ENCODE measurements at regions not wholly inside any gene's neighbourhood (a gene's known extent, or its start where the extent isn't known, plus 50 kb on each side); places are given as distances from the start of the nearest gene placed in this dataset.
"Not testable (repeated sequence)": the region's sequence is repeated elsewhere in the genome, so short reads cannot be mapped to it uniquely, and the experiment has no call there.

DNA sequence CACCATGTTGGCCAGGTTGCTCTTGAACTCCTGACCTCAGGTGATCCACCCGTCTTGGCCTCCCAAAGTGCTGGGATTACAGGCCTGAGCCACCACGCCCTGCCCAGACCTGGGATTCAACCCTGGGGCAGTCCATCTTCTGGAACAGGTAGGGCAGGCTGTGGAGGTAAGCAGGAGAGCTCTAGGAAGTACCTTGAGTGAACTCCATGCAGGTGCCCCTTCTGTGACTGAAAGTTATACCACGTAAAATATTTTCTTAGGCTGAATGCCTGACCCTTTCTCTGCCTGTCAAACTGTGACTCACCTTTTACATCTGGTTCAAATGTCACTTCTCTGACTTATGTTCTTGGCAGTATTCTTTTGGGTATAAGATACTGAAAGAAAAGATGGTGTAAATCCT is 86.7 kb upstream of the ELAC2 start:
- DNase-seq: no peak
- Mint-ChIP-seq H3K27me3 (no peaks in the 10 kb centered on the region), H3K4me3 (no peak overlapping the region), H3K36me3 (ENCODE audit: low read depth) (no peaks in the 10 kb centered on the region), H3K9me3 (peaks cover 24% of the 10 kb centered on the region), H3K27ac (no peak overlapping the region), H3K4me1 (no peaks in the 10 kb centered on the region)
- intact Hi-C loops (cut with micrococcal nuclease): no loop called here

DNA sequence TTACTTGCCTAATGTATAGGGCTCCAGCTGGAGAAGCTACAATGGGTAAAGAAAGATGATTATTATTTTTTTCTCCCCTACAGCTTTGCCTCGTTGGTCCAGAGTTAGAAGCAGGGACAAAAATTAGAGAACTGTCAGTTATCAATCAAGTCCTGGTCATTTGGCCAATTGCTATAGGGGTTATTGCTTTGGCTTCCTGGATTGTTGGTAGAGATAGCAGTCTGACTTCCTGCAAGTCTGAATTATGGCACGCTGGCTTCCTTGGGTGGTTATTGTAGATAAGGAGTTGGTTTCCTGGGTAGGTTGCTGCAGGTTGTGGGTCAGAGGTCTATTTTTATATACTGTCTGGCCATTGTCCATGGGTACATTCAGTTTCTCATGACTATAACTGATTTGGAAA is 84.7 kb upstream of the ELAC2 start:
- no peaks in the 10 kb centered on the region for H3K27me3 Mint-ChIP-seq
- H3K27ac Mint-ChIP-seq: no peak overlapping the region

DNA sequence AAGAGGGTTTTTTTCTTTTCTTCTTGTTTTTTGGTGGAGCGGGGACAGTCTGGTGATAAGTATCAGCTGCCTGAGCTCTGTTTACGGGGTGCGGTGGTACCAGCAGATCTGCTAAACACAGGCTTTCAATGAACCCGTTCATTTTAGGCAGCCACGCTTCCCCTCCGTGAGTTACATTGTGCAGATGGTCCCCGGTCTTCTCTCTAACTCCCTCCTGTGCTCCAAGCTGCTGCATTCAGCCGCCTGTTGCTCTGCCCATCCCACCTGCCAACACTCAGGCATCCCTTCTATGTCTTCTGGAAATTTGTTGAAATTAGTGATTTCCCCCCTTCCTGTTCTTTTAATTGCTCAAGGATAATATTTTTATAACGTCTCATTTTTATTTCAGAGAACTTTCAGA is 82.1 kb upstream of the ELAC2 start:
- no peak for DNase-seq
- no peaks in the 10 kb centered on the region for H3K4me1 Mint-ChIP-seq
- intact Hi-C loops (cut with micrococcal nuclease): no loop called here
- peaks cover 23% of the 10 kb centered on the region for H3K9me3 Mint-ChIP-seq
- no peak overlapping the region for H3K27ac Mint-ChIP-seq
- H3K4me3 Mint-ChIP-seq: no peak overlapping the region
- no peaks in the 10 kb centered on the region for H3K27me3 Mint-ChIP-seq
- H3K36me3 Mint-ChIP-seq (ENCODE audit: low read depth): no peaks in the 10 kb centered on the region

More for the DNA sequence above, 84.7 kb upstream of the ELAC2 start:
- Mint-ChIP-seq H3K9me3 (peaks cover 24% of the 10 kb centered on the region), H3K36me3 (ENCODE audit: low read depth) (no peaks in the 10 kb centered on the region), H3K4me3 (no peak overlapping the region), H3K4me1 (no peaks in the 10 kb centered on the region)
- no peak for DNase-seq
- intact Hi-C loops (cut with micrococcal nuclease): no loop called here

DNA sequence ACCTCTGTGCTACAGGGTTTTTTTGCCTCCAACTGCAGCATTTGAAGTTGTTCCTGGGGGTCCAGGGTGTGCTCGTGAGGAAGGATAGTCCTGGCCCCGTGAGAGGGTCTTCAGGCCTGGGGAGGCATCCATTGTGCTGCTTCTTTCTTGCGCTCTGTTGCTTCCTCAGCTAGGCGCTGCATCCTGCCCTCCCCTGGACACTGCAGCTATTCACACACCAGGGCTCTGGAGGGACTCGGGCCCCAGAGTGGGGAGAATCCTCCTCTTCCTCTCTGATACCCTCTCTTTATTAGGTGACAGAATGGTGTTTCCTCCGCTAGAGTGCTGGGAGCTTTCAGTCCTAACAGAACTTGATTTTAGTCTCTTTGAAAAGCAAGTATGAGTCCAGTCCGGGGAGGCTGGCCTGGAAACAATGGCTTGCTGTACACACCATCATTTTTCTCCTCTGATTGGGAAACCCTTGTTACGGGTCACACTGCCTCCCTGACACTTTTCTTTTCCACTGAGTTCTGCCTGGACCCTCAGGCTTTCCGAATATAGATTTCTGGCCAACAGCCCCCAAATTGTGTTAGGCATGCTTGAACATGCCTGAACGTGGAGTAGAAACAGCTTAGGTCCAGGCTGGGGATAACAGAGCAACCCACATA is 81.4 kb upstream of the ELAC2 start:
- intact Hi-C loops (cut with micrococcal nuclease): no loop called here
- H3K4me3 Mint-ChIP-seq: no peak overlapping the region
- H3K27ac Mint-ChIP-seq: no peak overlapping the region
- H3K36me3 Mint-ChIP-seq (ENCODE audit: low read depth): no peaks in the 10 kb centered on the region
- peaks cover 21% of the 10 kb centered on the region for H3K9me3 Mint-ChIP-seq
- no peak for DNase-seq
- no peaks in the 10 kb centered on the region for H3K4me1 Mint-ChIP-seq
- no peaks in the 10 kb centered on the region for H3K27me3 Mint-ChIP-seq

DNA sequence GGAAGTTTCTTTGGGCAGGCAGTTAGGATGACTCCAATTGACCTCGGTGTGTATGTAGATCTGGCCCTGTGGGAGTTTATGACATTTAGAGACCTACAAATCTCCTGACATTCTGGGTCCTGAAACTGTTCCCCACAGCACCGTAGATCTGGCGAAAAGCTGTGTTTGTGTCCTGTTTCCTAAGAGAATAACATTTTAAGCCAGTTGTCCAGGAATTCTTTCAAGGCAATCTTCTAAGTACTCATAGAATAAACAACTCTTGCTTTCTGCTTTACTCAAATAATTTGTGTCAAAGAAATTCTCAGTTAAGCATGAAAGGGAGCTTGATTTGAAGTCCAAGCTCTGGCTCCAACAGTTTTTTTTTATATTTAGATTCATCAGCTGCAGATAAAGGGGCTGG is 78.5 kb upstream of the ELAC2 start:
- H3K9me3 Mint-ChIP-seq: peaks cover 4% of the 10 kb centered on the region
- H3K4me3 Mint-ChIP-seq: no peak overlapping the region
- no peak for DNase-seq
- H3K27me3 Mint-ChIP-seq: no peaks in the 10 kb centered on the region
- intact Hi-C loops (cut with micrococcal nuclease): no loop called here
- no peaks in the 10 kb centered on the region for H3K4me1 Mint-ChIP-seq
- no peaks in the 10 kb centered on the region for H3K36me3 Mint-ChIP-seq (ENCODE audit: low read depth)
- no peak overlapping the region for H3K27ac Mint-ChIP-seq

DNA sequence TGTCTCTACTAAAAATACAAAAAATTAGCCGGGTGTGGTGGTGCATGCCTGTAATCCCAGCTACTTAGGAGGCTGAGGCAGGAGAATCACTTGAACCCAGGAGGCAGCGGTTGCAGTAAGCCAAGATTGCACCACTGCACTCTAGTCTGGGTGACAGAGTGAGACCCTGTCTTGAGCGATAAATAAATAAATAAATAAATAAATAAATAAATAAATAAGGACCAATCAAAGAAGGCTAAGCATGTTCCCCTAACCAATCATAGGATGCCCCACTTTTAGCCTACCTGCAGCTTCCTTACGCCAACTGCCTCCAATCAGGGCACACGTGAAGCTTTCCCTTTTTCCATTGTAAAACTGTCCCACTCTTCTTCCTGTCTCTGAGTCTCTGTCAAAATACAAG is 74.2 kb upstream of the ELAC2 start:
- H3K4me3 Mint-ChIP-seq; intact Hi-C loops (cut with micrococcal nuclease); H3K27me3 Mint-ChIP-seq; DNase-seq; H3K27ac Mint-ChIP-seq; H3K36me3 Mint-ChIP-seq (ENCODE audit: low read depth); H3K4me1 Mint-ChIP-seq; H3K9me3 Mint-ChIP-seq: not testable (repeated sequence)

DNA sequence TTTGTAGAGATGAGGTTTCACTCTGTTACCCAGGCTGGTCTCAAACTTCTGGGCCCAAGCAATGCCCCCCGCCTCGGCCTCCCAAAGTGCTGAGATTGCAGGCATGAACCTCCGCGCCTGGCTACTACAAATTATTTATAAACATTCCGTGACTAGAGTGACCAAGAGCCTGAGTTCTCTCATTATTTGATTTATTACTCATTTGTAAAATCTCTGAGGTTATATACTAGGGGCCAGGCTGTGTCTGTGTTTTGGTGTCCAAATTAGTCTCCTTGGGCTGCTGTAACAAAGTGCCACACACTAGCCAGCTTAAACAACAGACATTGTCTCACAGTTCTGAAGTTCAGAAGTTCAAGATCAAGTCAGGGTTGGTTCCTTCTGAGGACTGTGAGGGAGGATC is 70.8 kb upstream of the ELAC2 start:
- Mint-ChIP-seq H3K9me3 (peaks cover 4% of the 10 kb centered on the region), H3K27ac (no peak overlapping the region), H3K4me1 (peaks cover 4% of the 10 kb centered on the region), H3K4me3 (no peak overlapping the region), H3K27me3 (no peaks in the 10 kb centered on the region), H3K36me3 (ENCODE audit: low read depth) (no peaks in the 10 kb centered on the region)
- intact Hi-C loops (cut with micrococcal nuclease): no loop called here
- DNase-seq: no peak

DNA sequence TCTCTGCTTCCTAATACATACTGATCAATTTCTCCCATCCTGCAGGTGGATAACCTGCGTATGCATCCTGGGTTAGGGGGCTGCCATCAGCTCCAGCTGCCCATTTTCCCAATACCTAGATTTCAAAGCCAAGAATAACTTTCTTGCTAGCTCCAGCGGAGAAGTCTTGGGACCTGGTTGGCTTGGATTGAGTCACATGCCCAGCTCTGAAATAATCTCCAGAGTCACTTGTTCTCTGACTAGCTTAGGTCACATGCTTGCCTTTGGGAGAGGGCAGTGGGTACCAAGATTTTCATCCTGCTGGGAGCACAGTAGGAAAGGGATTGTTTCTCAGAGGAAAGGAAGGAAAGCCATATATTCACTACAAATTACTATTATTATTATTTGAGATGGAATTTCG is 70.0 kb upstream of the ELAC2 start:
- Mint-ChIP-seq H3K27me3 (no peaks in the 10 kb centered on the region), H3K9me3 (peaks cover 6% of the 10 kb centered on the region)
- intact Hi-C loops (cut with micrococcal nuclease): no loop called here

DNA sequence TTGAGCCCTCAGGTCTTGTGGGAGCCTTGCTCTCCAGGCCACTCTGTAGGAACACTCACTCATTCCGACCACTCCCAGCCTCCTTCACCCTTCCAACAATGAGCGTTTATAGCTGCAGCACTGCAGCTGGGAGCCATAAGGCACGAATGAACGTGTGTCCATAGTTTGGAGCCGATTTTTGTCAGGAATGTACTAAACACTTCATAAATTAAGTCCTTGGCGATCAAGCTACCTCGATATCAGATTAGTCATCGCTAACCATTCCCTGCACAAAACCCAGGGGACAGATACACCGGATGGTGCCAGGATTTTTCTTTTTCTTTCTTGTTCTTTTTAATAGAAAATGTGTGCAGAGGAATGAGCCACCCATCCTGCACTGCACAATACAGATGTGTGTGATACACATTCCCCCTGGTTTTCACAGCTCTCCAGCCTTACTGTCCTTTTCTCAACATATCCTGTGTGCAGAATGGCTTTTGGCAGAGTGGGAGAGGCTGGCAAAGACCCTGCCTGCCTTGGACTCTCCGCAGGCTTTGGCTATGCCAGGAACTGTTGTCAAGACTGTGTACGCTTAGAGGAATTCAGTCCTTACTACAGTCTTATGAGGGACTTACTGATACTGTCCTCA is 68.4 kb upstream of the ELAC2 start:
- no peaks in the 10 kb centered on the region for H3K36me3 Mint-ChIP-seq (ENCODE audit: low read depth)
- peaks cover 4% of the 10 kb centered on the region for H3K4me1 Mint-ChIP-seq
- H3K27ac Mint-ChIP-seq: no peak overlapping the region
- H3K9me3 Mint-ChIP-seq: peaks cover 19% of the 10 kb centered on the region
- no peaks in the 10 kb centered on the region for H3K27me3 Mint-ChIP-seq
- no peak for DNase-seq
- intact Hi-C loops (cut with micrococcal nuclease): no loop called here
- H3K4me3 Mint-ChIP-seq: no peak overlapping the region

More for the DNA sequence above, 70.0 kb upstream of the ELAC2 start:
- no peak for DNase-seq
- no peak overlapping the region for H3K27ac Mint-ChIP-seq
- no peak overlapping the region for H3K4me3 Mint-ChIP-seq
- peaks cover 4% of the 10 kb centered on the region for H3K4me1 Mint-ChIP-seq
- H3K36me3 Mint-ChIP-seq (ENCODE audit: low read depth): no peaks in the 10 kb centered on the region

DNA sequence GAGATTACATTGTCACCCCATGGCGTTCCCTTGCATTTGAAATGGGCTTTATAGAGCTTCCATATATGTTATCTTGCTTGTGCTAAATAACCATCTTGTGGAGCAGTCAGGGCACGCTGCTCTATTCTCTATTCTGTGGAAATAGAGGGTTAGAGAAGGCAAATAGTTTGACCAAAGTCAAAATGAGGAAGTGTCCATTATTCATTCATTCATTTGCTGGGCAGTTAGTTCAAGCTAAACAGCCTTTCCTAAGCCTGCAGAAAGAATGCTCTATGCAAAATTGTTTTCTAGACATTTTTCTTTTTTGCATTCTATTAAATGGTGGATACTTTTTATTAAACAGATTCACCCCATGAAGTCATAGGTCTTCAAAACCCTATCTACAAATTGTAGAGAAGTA is 67.8 kb upstream of the ELAC2 start:
- no peaks in the 10 kb centered on the region for H3K27me3 Mint-ChIP-seq
- no peak for DNase-seq
- peaks cover 16% of the 10 kb centered on the region for H3K9me3 Mint-ChIP-seq
- H3K27ac Mint-ChIP-seq: no peak overlapping the region
- H3K4me1 Mint-ChIP-seq: peaks cover 4% of the 10 kb centered on the region
- H3K4me3 Mint-ChIP-seq: no peak overlapping the region
- H3K36me3 Mint-ChIP-seq (ENCODE audit: low read depth): no peaks in the 10 kb centered on the region
- intact Hi-C loops (cut with micrococcal nuclease): no loop called here

DNA sequence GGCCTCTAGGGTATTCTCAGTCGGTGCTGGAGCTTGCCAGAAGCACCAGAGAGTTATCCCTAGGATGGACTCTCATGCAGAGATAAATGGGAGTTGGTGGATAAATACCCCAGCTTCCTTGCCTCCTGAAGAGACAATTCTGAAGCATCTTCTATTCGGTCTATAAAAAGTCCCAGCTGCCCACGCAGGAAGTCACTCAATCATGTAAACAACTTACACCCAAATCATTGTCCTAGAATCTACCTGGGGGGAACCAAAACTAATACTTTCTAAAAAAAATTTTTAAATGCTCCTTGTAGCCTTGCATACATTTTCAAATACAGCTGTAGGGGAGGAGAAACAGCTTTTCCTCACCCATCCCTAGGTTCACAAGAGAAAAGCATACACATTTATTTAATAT is 66.6 kb upstream of the ELAC2 start:
- intact Hi-C loops (cut with micrococcal nuclease): no loop called here
- Mint-ChIP-seq H3K9me3 (peaks cover 19% of the 10 kb centered on the region), H3K4me3 (no peak overlapping the region), H3K36me3 (ENCODE audit: low read depth) (no peaks in the 10 kb centered on the region), H3K27me3 (no peaks in the 10 kb centered on the region), H3K27ac (no peak overlapping the region), H3K4me1 (peaks cover 4% of the 10 kb centered on the region)
- no peak for DNase-seq

DNA sequence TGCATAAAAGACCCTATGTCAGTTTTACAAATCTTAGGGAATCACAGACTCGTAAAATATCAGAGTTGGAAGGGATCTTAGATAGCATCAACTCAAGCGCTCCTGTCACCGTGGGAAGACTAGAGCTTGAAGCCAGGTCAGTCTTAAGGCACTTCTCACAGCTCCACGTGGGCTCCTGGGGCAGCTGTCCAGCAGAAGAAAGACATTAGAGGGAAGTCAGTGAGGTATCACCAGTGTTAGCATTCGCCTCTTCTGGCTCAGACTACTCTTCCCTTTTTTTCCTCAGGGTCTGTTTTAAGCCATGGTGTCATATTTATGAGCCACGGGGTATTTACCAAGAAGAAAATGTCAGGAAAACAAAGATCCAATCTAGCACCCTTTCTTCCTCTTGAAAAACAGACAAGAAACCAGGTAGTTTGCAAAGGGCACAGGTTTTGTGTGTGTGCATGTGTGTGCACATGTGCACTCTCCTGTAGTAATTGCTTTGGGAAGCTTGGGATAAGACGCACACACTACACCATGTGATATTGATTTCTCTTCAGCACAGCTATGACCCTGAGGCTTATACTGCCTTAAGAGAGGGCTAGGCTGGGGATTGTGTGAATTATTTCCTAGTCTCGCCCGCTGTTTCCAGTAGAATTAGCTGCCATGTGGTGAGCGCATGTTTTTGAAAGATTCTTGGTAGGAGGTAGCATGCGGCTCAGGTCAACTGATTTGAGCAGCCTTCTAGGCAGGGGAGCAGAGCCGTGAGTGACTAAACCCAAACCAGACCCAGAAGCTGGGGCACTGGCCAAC is 61.0 kb upstream of the ELAC2 start:
- Mint-ChIP-seq H3K9me3 (peaks cover 19% of the 10 kb centered on the region), H3K27me3 (no peaks in the 10 kb centered on the region), H3K4me1 (no peaks in the 10 kb centered on the region), H3K36me3 (ENCODE audit: low read depth) (no peaks in the 10 kb centered on the region), H3K27ac (no peak overlapping the region), H3K4me3 (no peak overlapping the region)
- no peak for DNase-seq
- intact Hi-C loops (cut with micrococcal nuclease): no loop called here

DNA sequence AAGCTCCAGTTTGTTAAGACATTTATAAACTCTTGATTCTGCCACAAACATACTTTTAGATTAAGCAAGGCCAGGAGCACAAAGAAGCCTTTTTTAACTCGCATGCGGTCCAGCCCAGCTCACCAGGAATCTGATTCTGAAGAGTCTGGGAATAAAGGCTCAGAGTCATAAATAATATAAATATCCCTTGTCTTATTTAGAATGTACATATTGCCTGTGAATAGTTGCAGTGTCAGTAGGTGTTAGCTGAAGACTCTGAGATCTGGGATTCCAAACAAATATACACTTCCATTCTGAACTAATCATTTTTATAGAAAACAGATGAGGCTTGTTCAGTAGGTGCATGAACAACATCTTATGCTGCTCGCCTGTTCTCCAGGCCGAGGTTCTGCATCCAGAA is 59.1 kb upstream of the ELAC2 start:
- Mint-ChIP-seq H3K4me1 (no peaks in the 10 kb centered on the region), H3K27me3 (no peaks in the 10 kb centered on the region), H3K27ac (no peak overlapping the region), H3K9me3 (peaks cover 7% of the 10 kb centered on the region), H3K36me3 (ENCODE audit: low read depth) (no peaks in the 10 kb centered on the region), H3K4me3 (no peak overlapping the region)
- no peak for DNase-seq
- intact Hi-C loops (cut with micrococcal nuclease): no loop called here

DNA sequence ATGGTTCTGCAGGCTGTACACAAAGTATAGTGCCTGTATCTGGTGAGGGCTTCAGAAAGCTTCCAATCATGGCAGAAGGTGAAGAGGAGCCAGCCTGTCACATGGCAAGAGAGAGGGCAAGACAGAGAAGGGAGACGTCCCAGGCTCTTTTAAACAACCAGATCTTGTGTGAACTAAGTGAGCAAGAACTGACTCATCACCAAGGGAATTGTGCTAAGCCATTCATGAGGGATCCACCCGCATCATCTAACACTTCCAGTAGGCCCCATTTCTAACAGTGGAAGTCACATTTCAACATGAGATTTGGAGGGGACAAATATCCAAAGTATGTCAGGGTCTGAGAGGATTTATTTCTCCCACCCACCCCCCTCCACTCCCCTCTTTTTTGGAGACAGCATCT is 56.2 kb upstream of the ELAC2 start:
- Mint-ChIP-seq H3K4me1 (no peaks in the 10 kb centered on the region), H3K36me3 (ENCODE audit: low read depth) (no peaks in the 10 kb centered on the region), H3K9me3 (no peaks in the 10 kb centered on the region), H3K4me3 (no peak overlapping the region), H3K27me3 (no peaks in the 10 kb centered on the region), H3K27ac (no peak overlapping the region)
- intact Hi-C loops (cut with micrococcal nuclease): no loop called here
- no peak for DNase-seq

Measured in activated CD4-positive, alpha-beta T cell treated with anti-CD3 and anti-CD28 coated beads, Interleukin-2, amount 10 ng/mL, durations not matched to agents 24 days and 14 days (primary cell).